Skeletal muscle tissue (tissue), 3 donors: ENCODE measurements at regions not wholly inside any gene's neighbourhood (a gene's known extent, or its start where the extent isn't known, plus 50 kb on each side); places are given as distances from the start of the nearest gene placed in this dataset.
"Not testable (repeated sequence)": the region's sequence is repeated elsewhere in the genome, so short reads cannot be mapped to it uniquely, and the experiment has no call there.

Experiments
- H3K27ac ChIP-seq: one replicate; pipeline ENCODE4 v1.7.0; 2013; ENCODE audit warnings: mild to moderate bottlenecking, low read depth, low read length, inconsistent platforms
- H3K27me3 ChIP-seq, 3 donors: one replicate each; pipeline ENCODE4 v1.7.0; 2013; ENCODE audit warnings: low read length in 3 of 3; ENCODE audit not compliant: control insufficient read depth in 3 of 3, insufficient read depth in 3 of 3
- H3K36me3 ChIP-seq, 3 donors: one replicate each; pipeline ENCODE4 v1.7.0; 2013; ENCODE audit warnings: low read length in 3 of 3; ENCODE audit not compliant: control insufficient read depth in 3 of 3, insufficient read depth in 3 of 3
- H3K4me1 ChIP-seq, 3 donors: one replicate each; pipeline ENCODE4 v1.7.0; 2013; ENCODE audit warnings: low read length in 3 of 3, mild to moderate bottlenecking in 3 of 3; ENCODE audit not compliant: control insufficient read depth in 3 of 3, insufficient read depth in 3 of 3
- H3K4me3 ChIP-seq, 3 donors: one replicate each; pipeline ENCODE4 v1.7.0; 2013; ENCODE audit warnings: low read length in 3 of 3
- H3K9ac ChIP-seq, 3 donors: one replicate each; pipeline ENCODE4 v1.7.0; 2013; ENCODE audit warnings: low read length in 3 of 3, mild to moderate bottlenecking in 3 of 3, moderate library complexity in 2 of 3, low read depth in 1 of 3
- H3K9me3 ChIP-seq, 3 donors: one replicate each; pipeline ENCODE4 v1.7.0; 2013; ENCODE audit warnings: low read length in 3 of 3; ENCODE audit not compliant: control insufficient read depth in 3 of 3
- donor health status: Osteomylitis.

GRCh38 chr4:38327174-38327573 lies 336.8 kb upstream of the KLF3 start:
- no peaks in the 10 kb centered on the region for H3K27me3 ChIP-seq
- no peaks in the 10 kb centered on the region for H3K36me3 ChIP-seq
- no peak overlapping the region for H3K27ac ChIP-seq
- H3K4me1 ChIP-seq: no peaks in the 10 kb centered on the region
- no peak overlapping the region for H3K4me3 ChIP-seq
- no peaks in the 10 kb centered on the region for H3K9me3 ChIP-seq
- no peak overlapping the region for H3K9ac ChIP-seq

- Histone ChIP-seq H3K9me3 (no peaks in the 10 kb centered on the region), H3K27ac (no peak overlapping the region), H3K4me3 (no peak overlapping the region), H3K27me3 (no peaks in the 10 kb centered on the region), H3K36me3 (no peaks in the 10 kb centered on the region), H3K4me1 (no peaks in the 10 kb centered on the region), H3K9ac (no peak overlapping the region)
Observed at GRCh38 chr4:38328989-38329729, 334.8 kb upstream of the KLF3 start.

- H3K4me1 ChIP-seq: no peaks in the 10 kb centered on the region
- H3K27me3 ChIP-seq: no peaks in the 10 kb centered on the region
- H3K9me3 ChIP-seq: no peaks in the 10 kb centered on the region
- no peak overlapping the region for H3K4me3 ChIP-seq
- no peaks in the 10 kb centered on the region for H3K36me3 ChIP-seq
- H3K27ac ChIP-seq: no peak overlapping the region
- no peak overlapping the region for H3K9ac ChIP-seq
Observed at GRCh38 chr4:38330321-38330720, 333.7 kb upstream of the KLF3 start.

GRCh38 chr4:38330936-38331335 lies 333.1 kb upstream of the KLF3 start:
- Histone ChIP-seq H3K9ac (no peak overlapping the region), H3K4me1 (no peaks in the 10 kb centered on the region), H3K27me3 (no peaks in the 10 kb centered on the region), H3K4me3 (no peak overlapping the region), H3K27ac (no peak overlapping the region), H3K9me3 (no peaks in the 10 kb centered on the region), H3K36me3 (no peaks in the 10 kb centered on the region)

GRCh38 chr4:38332699-38333098 lies 331.3 kb upstream of the KLF3 start:
- H3K36me3 ChIP-seq: no peaks in the 10 kb centered on the region
- H3K27ac ChIP-seq: no peak overlapping the region
- H3K9me3 ChIP-seq: no peaks in the 10 kb centered on the region
- H3K27me3 ChIP-seq: no peaks in the 10 kb centered on the region
- no peak overlapping the region for H3K9ac ChIP-seq
- H3K4me3 ChIP-seq: no peak overlapping the region
- H3K4me1 ChIP-seq: no peaks in the 10 kb centered on the region

GRCh38 chr4:38333219-38333618 lies 330.8 kb upstream of the KLF3 start:
- Histone ChIP-seq H3K4me3 (no peak overlapping the region), H3K9ac (no peak overlapping the region), H3K36me3 (no peaks in the 10 kb centered on the region), H3K9me3 (no peaks in the 10 kb centered on the region), H3K4me1 (no peaks in the 10 kb centered on the region), H3K27me3 (no peaks in the 10 kb centered on the region), H3K27ac (no peak overlapping the region)

GRCh38 chr4:38334791-38335190 lies 329.2 kb upstream of the KLF3 start:
- Histone ChIP-seq H3K27ac (no peak overlapping the region), H3K4me1 (no peaks in the 10 kb centered on the region), H3K4me3 (no peak overlapping the region), H3K36me3 (no peaks in the 10 kb centered on the region), H3K27me3 (no peaks in the 10 kb centered on the region), H3K9me3 (no peaks in the 10 kb centered on the region), H3K9ac (no peak overlapping the region)

- H3K9ac ChIP-seq, H3K27ac ChIP-seq, H3K27me3 ChIP-seq, H3K4me3 ChIP-seq, H3K9me3 ChIP-seq, H3K4me1 ChIP-seq, H3K36me3 ChIP-seq: not testable (repeated sequence)
Observed at GRCh38 chr4:38338939-38339338, 325.1 kb upstream of the KLF3 start.

- H3K4me1 ChIP-seq: no peaks in the 10 kb centered on the region
- H3K9ac ChIP-seq: no peak overlapping the region
- no peaks in the 10 kb centered on the region for H3K36me3 ChIP-seq
- no peak overlapping the region for H3K4me3 ChIP-seq
- H3K9me3 ChIP-seq: no peaks in the 10 kb centered on the region
- no peaks in the 10 kb centered on the region for H3K27me3 ChIP-seq
- H3K27ac ChIP-seq: no peak overlapping the region
Observed at GRCh38 chr4:38343608-38344007, 320.4 kb upstream of the KLF3 start.

- no peaks in the 10 kb centered on the region for H3K9me3 ChIP-seq
- H3K27me3 ChIP-seq: no peaks in the 10 kb centered on the region
- no peak overlapping the region for H3K9ac ChIP-seq
- no peaks in the 10 kb centered on the region for H3K36me3 ChIP-seq
- no peak overlapping the region for H3K4me3 ChIP-seq
- no peak overlapping the region for H3K27ac ChIP-seq
- no peaks in the 10 kb centered on the region for H3K4me1 ChIP-seq
Observed at GRCh38 chr4:38344929-38345328, 319.1 kb upstream of the KLF3 start.
